ENCODE measurements at regions not wholly inside any gene's neighbourhood (a gene's known extent, or its start where the extent isn't known, plus 50 kb on each side); places are given as distances from the start of the nearest gene placed in this dataset.

GRCh38 chr11:113562981-113563461, 87.8 kb upstream of the DRD2 start:
- Histone ChIP-seq H3K27me3 (ENCODE audit: insufficient read depth, poor library complexity, severe bottlenecking) (peaks cover 2% of the 10 kb centered on the region), H3K27ac (replicated peaks) (no peak overlapping the region), H3K4me3 (replicated peaks; ENCODE audit: insufficient read depth, low read length) (no peak overlapping the region)
- DNase-seq (ENCODE audit: low read depth in 1 of 2, low spot score in 1 of 2) = no peak
- TF ChIP-seq POLR2AphosphoS5 (IDR thresholded peaks at IDR 0.05; ENCODE audit: low read depth) (no peak), GABPA (IDR thresholded peaks at IDR 0.05; ENCODE audit: low read depth) (no peak), SPI1 (IDR thresholded peaks at IDR 0.05; ENCODE audit: borderline replicate concordance, low read depth) (no peak), REST (IDR thresholded peaks at IDR 0.05; ENCODE audit: insufficient replicate concordance, low read depth) (no peak), CTCF (IDR thresholded peaks at IDR 0.05; ENCODE audit: insufficient read depth, low read length) (no peak)

GRCh38 chr11:113562576-113562975, 87.4 kb upstream of the DRD2 start:
- peaks cover 2% of the 10 kb centered on the region for H3K27me3 ChIP-seq (ENCODE audit: insufficient read depth, poor library complexity, severe bottlenecking)
- no peak overlapping the region for H3K27ac ChIP-seq (replicated peaks)
- TF ChIP-seq GABPA (IDR thresholded peaks at IDR 0.05; ENCODE audit: low read depth) = no peak
- no peak for TF ChIP-seq SPI1 (IDR thresholded peaks at IDR 0.05; ENCODE audit: borderline replicate concordance, low read depth)
- no peak for TF ChIP-seq CTCF (IDR thresholded peaks at IDR 0.05; ENCODE audit: insufficient read depth, low read length)
- TF ChIP-seq REST (IDR thresholded peaks at IDR 0.05; ENCODE audit: insufficient replicate concordance, low read depth) = no peak
- TF ChIP-seq POLR2AphosphoS5 (IDR thresholded peaks at IDR 0.05; ENCODE audit: low read depth) = no peak
- no peak for DNase-seq (ENCODE audit: low read depth in 1 of 2, low spot score in 1 of 2)
- H3K4me3 ChIP-seq (replicated peaks; ENCODE audit: insufficient read depth, low read length) = no peak overlapping the region

GRCh38 chr11:113557926-113558325, 82.7 kb upstream of the DRD2 start:
- Histone ChIP-seq H3K4me3 (replicated peaks; ENCODE audit: insufficient read depth, low read length) (no peak overlapping the region), H3K27me3 (ENCODE audit: insufficient read depth, poor library complexity, severe bottlenecking) (no peaks in the 10 kb centered on the region), H3K27ac (replicated peaks) (no peak overlapping the region)
- TF ChIP-seq SPI1 (IDR thresholded peaks at IDR 0.05; ENCODE audit: borderline replicate concordance, low read depth) = no peak
- no peak for TF ChIP-seq GABPA (IDR thresholded peaks at IDR 0.05; ENCODE audit: low read depth)
- no peak for TF ChIP-seq REST (IDR thresholded peaks at IDR 0.05; ENCODE audit: insufficient replicate concordance, low read depth)
- TF ChIP-seq CTCF (IDR thresholded peaks at IDR 0.05; ENCODE audit: insufficient read depth, low read length) = no peak
- TF ChIP-seq POLR2AphosphoS5 (IDR thresholded peaks at IDR 0.05; ENCODE audit: low read depth) = no peak
- DNase-seq (ENCODE audit: low read depth in 1 of 2, low spot score in 1 of 2) = no peak

Data from HL-60 (cell line).